ENCODE measurements at regions not wholly inside any gene's neighbourhood (a gene's known extent, or its start where the extent isn't known, plus 50 kb on each side); places are given as distances from the start of the nearest gene placed in this dataset.

GRCh38 chr15:97691799-97692198 lies 268.7 kb upstream of the ARRDC4 start:
- Histone ChIP-seq H3K27me3 (no peaks in the 10 kb centered on the region), H3K9me3 (no peaks in the 10 kb centered on the region), H3K27ac (no peak overlapping the region), H3K4me3 (no peak overlapping the region), H3K36me3 (no peaks in the 10 kb centered on the region), H3K4me1 (no peaks in the 10 kb centered on the region)
- WGBS, 2 donors: 77 to 84% methylated on average over 5 of the region's 5 CpGs
- DNase-seq (ENCODE audit: low spot score in 2 of 2): no peak
- TF ChIP-seq POLR2A (IDR thresholded peaks at IDR 0.05) (no peak), CTCF (IDR thresholded peaks at IDR 0.05) (no peak), EP300 (IDR thresholded peaks at IDR 0.05) (no peak)

DNA sequence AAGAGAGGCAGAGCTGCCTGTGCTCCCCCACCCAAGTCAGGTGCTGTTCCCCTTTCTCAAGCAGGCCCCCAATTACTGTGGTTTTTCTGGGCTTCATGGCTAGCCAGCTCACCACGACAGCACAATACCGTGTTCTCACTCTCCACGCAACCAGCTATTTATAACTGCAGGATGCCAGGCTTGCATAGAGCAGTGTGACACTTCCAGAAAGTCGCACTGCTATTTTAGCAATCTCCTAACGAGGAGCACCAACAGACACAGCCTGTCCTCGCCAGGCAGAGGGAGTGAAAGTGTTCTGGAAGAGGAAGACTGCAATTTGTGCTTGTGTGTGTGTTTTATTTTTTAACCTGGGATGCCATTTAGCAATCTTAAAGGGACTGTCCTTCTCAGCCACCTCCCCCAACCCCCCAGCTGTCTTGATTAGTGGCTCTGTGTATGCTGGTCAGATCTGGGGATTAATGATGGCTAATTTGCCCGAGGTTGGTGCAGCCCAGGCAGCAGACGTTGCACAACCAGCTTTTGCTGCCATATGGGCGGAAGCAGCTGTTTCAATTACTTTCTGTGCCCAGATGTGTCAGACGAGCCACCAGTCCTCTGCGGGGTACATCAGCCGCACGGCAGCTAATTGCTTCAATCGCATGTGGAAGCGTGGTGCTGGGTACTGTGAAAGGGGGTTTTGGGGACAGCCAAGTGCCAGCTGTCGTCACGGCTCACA lies 268.0 kb upstream of the ARRDC4 start:
- DNase-seq (ENCODE audit: low spot score in 2 of 2): no peak
- Histone ChIP-seq H3K36me3 (no peaks in the 10 kb centered on the region), H3K9me3 (peaks cover 0 to 5% (median 0%) of the 10 kb centered on the region in 4 donors), H3K27me3 (no peaks in the 10 kb centered on the region), H3K4me1 (no peaks in the 10 kb centered on the region), H3K4me3 (no peak overlapping the region), H3K27ac (no peak overlapping the region)
- WGBS, 2 donors: 63 to 68% methylated on average over 17 of the region's 17 CpGs
- TF ChIP-seq POLR2A (IDR thresholded peaks at IDR 0.05) (no peak), EP300 (IDR thresholded peaks at IDR 0.05) (no peak), CTCF (IDR thresholded peaks at IDR 0.05) (no peak)

DNA sequence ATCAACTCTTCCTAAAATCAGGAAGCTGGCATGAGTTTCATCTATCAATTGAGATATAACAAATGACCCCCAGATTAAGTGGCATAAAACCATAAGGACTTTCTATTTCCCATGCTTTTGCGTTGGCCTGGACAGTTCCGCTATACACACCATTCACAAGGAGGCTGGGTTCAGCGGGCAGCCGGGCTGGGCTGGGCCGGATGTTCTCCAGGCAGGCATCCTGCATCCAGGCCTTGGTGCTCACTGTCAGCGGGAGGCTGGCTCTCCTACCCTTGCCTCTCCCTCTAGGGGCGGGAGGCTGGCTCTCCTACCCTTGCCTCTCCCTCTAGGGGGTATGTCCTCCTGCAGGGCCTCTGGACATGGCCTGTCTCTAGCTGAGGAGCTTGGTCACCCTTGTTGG lies 266.0 kb upstream of the ARRDC4 start:
- H3K9me3 ChIP-seq: peaks cover 0 to 13% (median 1%) of the 10 kb centered on the region in 4 donors
- no peak overlapping the region for H3K4me3 ChIP-seq
- 94 to 98% methylated on average over 7 of the region's 7 CpGs for WGBS, 2 donors
- no peak for DNase-seq (ENCODE audit: low spot score in 2 of 2)
- no peak overlapping the region for H3K27ac ChIP-seq
- no peaks in the 10 kb centered on the region for H3K27me3 ChIP-seq
- no peaks in the 10 kb centered on the region for H3K36me3 ChIP-seq
- H3K4me1 ChIP-seq: no peaks in the 10 kb centered on the region
- TF ChIP-seq CTCF (IDR thresholded peaks at IDR 0.05): no peak
- no peak for TF ChIP-seq POLR2A (IDR thresholded peaks at IDR 0.05)
- TF ChIP-seq EP300 (IDR thresholded peaks at IDR 0.05): no peak

DNA sequence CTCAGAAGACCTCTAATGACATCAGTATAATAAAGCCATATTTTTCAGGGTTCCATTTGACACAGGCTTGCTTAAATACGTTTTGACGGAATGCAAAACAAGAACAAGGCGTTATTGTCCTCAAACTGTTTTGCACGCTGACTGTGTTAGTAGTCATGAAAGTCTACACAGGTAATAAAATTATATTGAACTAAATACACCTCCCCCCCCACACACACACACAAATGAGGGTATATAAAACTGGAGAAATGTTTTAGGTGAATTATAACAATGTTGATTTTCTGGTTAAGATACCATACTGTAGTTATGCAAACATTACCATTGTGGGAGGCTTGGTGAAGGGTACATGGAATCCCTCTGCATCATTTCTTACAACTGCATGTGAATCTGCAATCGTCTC lies 257.1 kb upstream of the ARRDC4 start:
- H3K36me3 ChIP-seq: no peaks in the 10 kb centered on the region
- TF ChIP-seq CTCF (IDR thresholded peaks at IDR 0.05): no peak
- no peak for TF ChIP-seq POLR2A (IDR thresholded peaks at IDR 0.05)
- no peak for TF ChIP-seq EP300 (IDR thresholded peaks at IDR 0.05)
- 75 to 83% methylated on average over 5 of the region's 5 CpGs for WGBS, 2 donors
- H3K4me3 ChIP-seq: no peak overlapping the region
- H3K27me3 ChIP-seq: no peaks in the 10 kb centered on the region
- DNase-seq (ENCODE audit: low spot score in 2 of 2): no peak
- peaks cover 0 to 4% (median 0%) of the 10 kb centered on the region in 4 donors for H3K9me3 ChIP-seq
- H3K27ac ChIP-seq: no peak overlapping the region
- no peaks in the 10 kb centered on the region for H3K4me1 ChIP-seq

DNA sequence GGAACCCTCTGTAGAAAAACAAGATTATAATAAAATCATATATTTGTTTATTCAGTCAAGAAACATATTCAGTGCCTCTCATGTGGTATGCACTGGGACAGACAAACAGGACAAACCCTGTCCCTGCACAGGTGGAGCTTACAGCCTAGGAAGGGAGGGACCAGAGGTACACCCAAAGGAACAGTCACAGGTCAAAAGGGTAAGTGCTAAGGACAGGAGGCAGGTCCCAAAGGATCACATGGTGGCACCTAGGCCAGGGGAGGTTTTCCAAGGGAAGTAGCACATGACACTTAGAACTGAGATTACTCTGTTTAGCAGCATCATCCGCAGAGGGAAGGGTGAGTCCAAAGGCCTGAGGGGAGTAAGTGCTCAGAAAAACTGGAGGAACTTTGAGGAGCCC lies 254.4 kb upstream of the ARRDC4 start:
- no peak for DNase-seq (ENCODE audit: low spot score in 2 of 2)
- Histone ChIP-seq H3K9me3 (no peaks in the 10 kb centered on the region), H3K4me1 (no peaks in the 10 kb centered on the region), H3K4me3 (no peak overlapping the region), H3K36me3 (no peaks in the 10 kb centered on the region), H3K27me3 (no peaks in the 10 kb centered on the region), H3K27ac (no peak overlapping the region)
- 93 to 100% methylated on average over 1 of the region's 1 CpG for WGBS, 2 donors
- TF ChIP-seq EP300 (IDR thresholded peaks at IDR 0.05) (no peak), POLR2A (IDR thresholded peaks at IDR 0.05) (no peak), CTCF (IDR thresholded peaks at IDR 0.05) (no peak)

Measured in tibial nerve (tissue), 4 donors.